GM12891 (cell line): ENCODE measurements at regions not wholly inside any gene's neighbourhood (a gene's known extent, or its start where the extent isn't known, plus 50 kb on each side); places are given as distances from the start of the nearest gene placed in this dataset.

Experiments used
- POLR2A ChIP-seq: IDR thresholded peaks from 2 replicates; pipeline ENCODE4 v1.6.1; 2011; ENCODE audit warnings: low read depth, low read length, control low read depth
- POLR2AphosphoS5 ChIP-seq: IDR thresholded peaks from 2 replicates; pipeline ENCODE4 v1.6.1; 2011; ENCODE audit warnings: low read depth, low read length, control low read depth
- SPI1 ChIP-seq: IDR thresholded peaks from 2 replicates; pipeline ENCODE4 v1.6.1; 2011; ENCODE audit warnings: low read depth, low read length, control low read depth
- TAF1 ChIP-seq: IDR thresholded peaks from 2 replicates; pipeline ENCODE4 v1.6.1; 2011; ENCODE audit warnings: low read depth, low read length, control low read depth

GRCh38 chr2:118687192-118687591 lies 160.3 kb downstream of the EN1 start:
- TF ChIP-seq POLR2AphosphoS5: no peak
- no peak for TF ChIP-seq SPI1
- no peak for TF ChIP-seq TAF1
- TF ChIP-seq POLR2A: no peak
